HG02973 (cell line): ENCODE measurements at regions not wholly inside any gene's neighbourhood (a gene's known extent, or its start where the extent isn't known, plus 50 kb on each side); places are given as distances from the start of the nearest gene placed in this dataset.

Experiments
- ATAC-seq: cut with Tn5 transposase; IDR thresholded peaks from one replicate; pipeline ENCODE4 v1.9.1; 2021; ENCODE audit warnings: moderate library complexity; ENCODE audit not compliant: unreplicated experiment

DNA sequence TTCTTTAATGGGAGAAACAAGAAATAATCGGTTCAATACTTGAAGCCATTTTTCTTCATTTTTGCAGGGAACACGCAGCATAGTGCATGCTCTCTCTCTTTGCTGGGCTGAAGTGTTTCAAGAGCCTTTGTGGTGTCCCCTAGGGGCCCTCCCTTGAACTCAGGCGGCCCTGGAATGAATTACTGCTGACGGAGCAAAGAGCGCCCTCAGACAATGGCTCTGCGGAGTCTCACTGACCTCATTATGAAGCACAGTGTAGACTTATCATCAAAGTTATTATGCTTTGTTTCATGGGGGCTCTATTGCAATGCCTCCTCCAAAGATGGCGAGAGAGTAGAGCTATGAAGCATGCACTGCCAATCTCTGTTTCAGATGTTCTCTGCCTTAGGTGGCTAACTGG lies 64.8 kb upstream of the ADCY2 start:
- no peak for ATAC-seq
